NCI-H1694 (cell line): ENCODE measurements at regions not wholly inside any gene's neighbourhood (a gene's known extent, or its start where the extent isn't known, plus 50 kb on each side); places are given as distances from the start of the nearest gene placed in this dataset.

ENCODE experiments used
- DNase-seq: peaks from one replicate; lab custom pipeline; 2025; lab: John Stamatoyannopoulos, UW

- DNase-seq: no peak
Observed at GRCh38 chr22:44554411-44554810, 56.4 kb upstream of the RTL6 start.

DNA sequence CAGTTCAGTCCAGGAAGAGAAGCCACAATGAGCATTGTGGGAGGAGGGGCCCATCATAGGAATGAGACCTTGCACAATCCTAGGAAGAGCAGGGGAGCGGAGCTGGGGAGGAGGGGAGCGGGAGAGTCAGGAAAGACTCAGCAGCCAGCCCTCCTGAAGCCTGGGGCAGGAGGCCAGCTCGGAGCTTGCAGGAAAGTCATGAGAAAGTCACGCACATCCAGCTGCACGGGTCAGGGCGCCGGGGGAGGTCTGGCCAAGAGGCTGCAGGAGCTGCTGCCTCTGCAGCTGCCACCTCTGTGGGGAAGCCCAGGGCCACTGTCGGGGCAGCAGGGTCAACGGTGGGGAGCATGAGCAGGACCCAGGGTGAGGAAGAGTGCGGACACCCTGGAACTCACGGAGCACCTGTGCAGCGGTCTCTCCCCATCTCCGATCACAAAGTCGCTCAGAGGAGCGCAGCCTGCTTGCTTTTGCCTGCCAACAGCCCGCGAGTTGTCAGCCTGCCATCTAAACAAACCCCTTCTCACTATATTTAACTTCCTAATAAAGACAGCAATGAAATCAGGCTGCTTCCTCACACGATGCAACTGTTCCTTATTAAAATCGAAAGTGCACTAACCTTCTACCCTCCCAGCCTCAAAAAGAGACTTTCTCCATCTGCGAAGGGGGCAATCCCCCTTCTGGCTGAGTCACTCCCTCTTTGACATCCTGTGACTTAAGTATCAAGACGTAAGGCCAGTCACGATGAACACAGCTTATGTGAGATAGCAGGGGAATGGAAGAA, 52.9 kb upstream of the RTL6 start:
- no peak for DNase-seq

DNA sequence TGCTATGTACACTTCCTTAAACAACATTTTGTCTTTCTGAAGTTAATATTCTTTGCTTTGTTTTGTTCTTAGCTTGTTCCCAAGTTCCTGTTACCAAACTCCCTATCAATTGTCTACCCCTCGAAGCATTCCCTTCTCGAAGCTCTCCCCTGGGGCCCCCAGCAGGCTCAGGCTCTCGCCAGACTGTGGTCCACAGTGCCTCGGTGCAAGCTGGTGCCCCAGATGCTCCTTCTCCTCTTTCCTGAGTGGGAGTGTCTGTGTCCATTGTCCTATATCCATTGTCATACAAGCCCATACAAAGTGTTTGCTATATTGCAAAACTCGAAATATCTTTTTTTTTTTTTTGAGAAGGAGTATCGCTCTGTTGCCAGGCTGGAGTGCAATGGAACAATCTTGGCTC, 51.7 kb upstream of the RTL6 start:
- DNase-seq: no peak

- DNase-seq: no peak
Observed at GRCh38 chr22:44548981-44549380, 50.9 kb upstream of the RTL6 start.
